Ectodermal cell (in vitro differentiated cells): ENCODE measurements at regions not wholly inside any gene's neighbourhood (a gene's known extent, or its start where the extent isn't known, plus 50 kb on each side); places are given as distances from the start of the nearest gene placed in this dataset.

Source experiments
- H3K27ac ChIP-seq: 2 replicates; pipeline ENCODE4 v1.7.0; 2013; ENCODE audit warnings: mild to moderate bottlenecking, low read depth, low read length; ENCODE audit not compliant: insufficient read depth, poor library complexity, severe bottlenecking
- H3K27me3 ChIP-seq: 2 replicates; pipeline ENCODE4 v1.7.0; 2013; ENCODE audit warnings: mild to moderate bottlenecking, low read length; ENCODE audit not compliant: insufficient read depth, control insufficient read depth, poor library complexity, severe bottlenecking
- H3K36me3 ChIP-seq: one replicate; pipeline ENCODE4 v1.7.0; 2013; ENCODE audit warnings: low read length; ENCODE audit not compliant: control insufficient read depth, insufficient read depth
- H3K4me1 ChIP-seq: one replicate; pipeline ENCODE4 v1.7.0; 2013; ENCODE audit warnings: low read length; ENCODE audit not compliant: control insufficient read depth, insufficient read depth
- H3K4me3 ChIP-seq: 2 replicates; pipeline ENCODE4 v1.7.0; 2013; ENCODE audit warnings: low read depth, low read length, control low read depth; ENCODE audit not compliant: insufficient read depth
- H3K9me3 ChIP-seq: 2 replicates; pipeline ENCODE4 v1.7.0; 2013; ENCODE audit warnings: mild to moderate bottlenecking, low read length, moderate library complexity; ENCODE audit not compliant: control insufficient read depth
- WGBS, 2 experiments: methylation state at CpG; one replicate each; pipeline ENCODE4 v1.1.7; 2013; ENCODE audit warnings: missing lambda C conversion rate in 2 of 2; 5-methylcytosine and 5-hydroxymethylcytosine counted together

GRCh38 chr1:217078959-217079358 is 355.7 kb upstream of the ESRRG start:
- peaks cover 11% of the 10 kb centered on the region for H3K4me1 ChIP-seq
- no peaks in the 10 kb centered on the region for H3K27me3 ChIP-seq
- no peak overlapping the region for H3K4me3 ChIP-seq
- no peaks in the 10 kb centered on the region for H3K36me3 ChIP-seq
- WGBS, 2 experiments, result 71% methylated on average over 1 of the region's 1 CpG; no CpG with 5 or more reads in 1 of the 2 experiments
- H3K9me3 ChIP-seq, result no peaks in the 10 kb centered on the region
- no peak overlapping the region for H3K27ac ChIP-seq

DNA sequence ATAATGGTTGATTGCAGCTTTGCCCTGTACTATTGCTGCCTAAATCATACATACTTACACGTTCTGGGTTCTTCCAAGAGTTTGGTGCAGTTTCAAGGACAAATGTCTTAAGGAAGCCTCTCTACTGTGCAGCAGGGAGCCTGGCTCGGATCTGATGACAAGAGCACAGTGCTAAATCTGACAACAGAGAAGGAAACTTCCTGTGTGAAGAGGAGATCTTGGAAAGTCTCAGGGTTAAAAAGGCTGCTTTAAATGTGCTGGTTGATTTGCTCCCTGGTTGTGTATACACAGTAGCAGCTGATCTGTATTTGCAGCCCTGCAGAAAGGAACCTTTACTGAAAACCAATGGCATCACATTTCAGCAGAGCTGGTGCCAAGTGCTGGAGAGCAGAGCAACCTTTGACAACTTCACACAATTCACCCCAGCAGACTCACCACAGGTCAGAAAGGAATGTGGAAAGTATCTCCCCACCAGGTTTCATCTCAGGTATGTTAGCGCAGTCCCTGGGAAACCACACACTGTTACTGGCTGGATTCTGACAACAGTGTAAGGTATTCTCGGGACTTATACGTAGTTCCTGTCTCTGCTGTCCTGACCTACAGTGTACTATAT is 355.0 kb upstream of the ESRRG start:
- WGBS, 2 experiments, result 79 to 81% methylated on average over 5 of the region's 5 CpGs
- Histone ChIP-seq H3K4me1 (peaks cover 11% of the 10 kb centered on the region), H3K27ac (no peak overlapping the region), H3K4me3 (no peak overlapping the region), H3K9me3 (no peaks in the 10 kb centered on the region), H3K27me3 (no peaks in the 10 kb centered on the region), H3K36me3 (no peaks in the 10 kb centered on the region)

DNA sequence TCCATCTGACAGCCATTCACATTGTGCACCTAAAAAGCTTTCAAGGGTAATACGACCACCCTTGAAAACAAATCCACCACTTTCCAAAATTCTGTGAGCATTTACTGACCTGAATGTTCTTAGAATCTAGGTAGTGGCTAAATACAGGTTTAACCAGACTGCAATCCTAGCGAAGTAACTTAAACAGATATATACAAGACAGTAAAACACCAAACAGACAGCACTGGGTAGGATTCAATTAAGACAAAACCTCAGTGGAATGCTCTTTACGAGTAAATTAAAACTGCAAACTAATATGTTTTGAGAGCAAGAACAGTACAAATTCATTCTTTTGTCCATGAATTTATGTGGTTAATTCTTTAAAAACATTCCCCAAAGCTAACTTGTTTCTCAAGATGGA is 354.2 kb upstream of the ESRRG start:
- peaks cover 11% of the 10 kb centered on the region for H3K4me1 ChIP-seq

GRCh38 chr1:217076902-217077301 is 353.7 kb upstream of the ESRRG start:
- Histone ChIP-seq H3K27ac (no peak overlapping the region), H3K36me3 (no peaks in the 10 kb centered on the region), H3K27me3 (no peaks in the 10 kb centered on the region), H3K4me3 (no peak overlapping the region), H3K4me1 (peaks cover 11% of the 10 kb centered on the region), H3K9me3 (no peaks in the 10 kb centered on the region)
- 74 to 78% methylated on average over 2 of the region's 2 CpGs for WGBS, 2 experiments

More for the DNA sequence above, 354.2 kb upstream of the ESRRG start:
- Histone ChIP-seq H3K9me3 (no peaks in the 10 kb centered on the region), H3K4me3 (no peak overlapping the region), H3K36me3 (no peaks in the 10 kb centered on the region), H3K27me3 (no peaks in the 10 kb centered on the region), H3K27ac (no peak overlapping the region)
- 85 to 91% methylated on average over 2 to 3 of the region's 3 CpGs for WGBS, 2 experiments

GRCh38 chr1:217072926-217073325 is 349.7 kb upstream of the ESRRG start:
- peaks cover 3% of the 10 kb centered on the region for H3K4me1 ChIP-seq
- no peak overlapping the region for H3K4me3 ChIP-seq
- H3K27ac ChIP-seq, result no peak overlapping the region
- no peaks in the 10 kb centered on the region for H3K27me3 ChIP-seq
- WGBS, 2 experiments, result 81 to 92% methylated on average over 1 of the region's 1 CpG
- no peaks in the 10 kb centered on the region for H3K36me3 ChIP-seq
- no peaks in the 10 kb centered on the region for H3K9me3 ChIP-seq

DNA sequence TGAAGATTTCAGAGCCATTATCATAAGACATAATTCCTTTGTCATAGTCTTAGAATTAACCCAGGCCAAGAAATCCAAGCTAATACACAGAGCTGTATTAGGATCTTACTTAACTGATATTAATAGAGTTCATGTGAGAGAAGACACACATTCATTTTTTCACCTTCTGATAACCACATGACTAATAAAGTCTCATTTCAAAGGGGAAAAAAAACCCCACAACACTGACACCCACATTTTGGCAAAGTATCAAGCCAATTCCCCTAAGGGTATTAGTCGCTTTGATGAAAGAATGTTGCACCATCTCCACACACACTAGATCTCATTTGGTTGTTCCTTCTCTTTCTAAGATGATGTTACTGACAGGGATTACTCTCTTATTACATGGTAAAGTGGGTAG is 344.4 kb upstream of the ESRRG start:
- Histone ChIP-seq H3K27me3 (no peaks in the 10 kb centered on the region), H3K9me3 (no peaks in the 10 kb centered on the region), H3K36me3 (no peaks in the 10 kb centered on the region), H3K27ac (no peak overlapping the region), H3K4me1 (no peaks in the 10 kb centered on the region), H3K4me3 (no peak overlapping the region)
- 100% methylated on average over 1 of the region's 1 CpG for WGBS, 2 experiments

GRCh38 chr1:217066794-217067193 is 343.6 kb upstream of the ESRRG start:
- Histone ChIP-seq H3K4me3 (no peak overlapping the region), H3K4me1 (no peaks in the 10 kb centered on the region), H3K27me3 (no peaks in the 10 kb centered on the region), H3K36me3 (no peaks in the 10 kb centered on the region), H3K9me3 (no peaks in the 10 kb centered on the region), H3K27ac (no peak overlapping the region)
- WGBS, 2 experiments, result 97 to 100% methylated on average over 3 of the region's 3 CpGs

GRCh38 chr1:217063172-217063908 is 340.1 kb upstream of the ESRRG start:
- no peaks in the 10 kb centered on the region for H3K27me3 ChIP-seq
- 76 to 79% methylated on average over 4 to 6 of the region's 6 CpGs for WGBS, 2 experiments
- H3K36me3 ChIP-seq, result no peaks in the 10 kb centered on the region
- H3K27ac ChIP-seq, result no peak overlapping the region
- H3K4me1 ChIP-seq, result no peaks in the 10 kb centered on the region
- H3K9me3 ChIP-seq, result no peaks in the 10 kb centered on the region
- H3K4me3 ChIP-seq, result no peak overlapping the region

DNA sequence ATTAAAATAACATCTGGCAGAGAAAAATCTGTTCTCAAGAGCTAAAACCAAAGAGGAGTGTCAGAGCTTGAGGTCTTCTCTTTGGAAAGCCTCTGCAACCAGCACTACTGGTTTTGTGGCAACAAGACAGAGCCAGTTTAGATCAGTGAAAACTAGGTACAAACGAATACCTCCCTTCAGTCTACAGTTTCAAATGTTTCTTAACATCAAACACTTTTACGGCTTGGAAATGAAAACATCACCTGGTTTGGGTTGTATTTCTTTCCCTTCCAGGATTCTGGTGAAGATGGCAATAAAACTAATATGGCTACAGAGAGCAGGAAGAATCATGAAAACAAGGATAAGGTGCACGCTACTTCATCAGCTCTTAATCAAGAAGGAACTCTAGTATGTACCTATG is 339.4 kb upstream of the ESRRG start:
- no peak overlapping the region for H3K27ac ChIP-seq
- no peak overlapping the region for H3K4me3 ChIP-seq
- H3K4me1 ChIP-seq, result no peaks in the 10 kb centered on the region
- H3K27me3 ChIP-seq, result no peaks in the 10 kb centered on the region
- 91 to 97% methylated on average over 3 of the region's 3 CpGs for WGBS, 2 experiments
- H3K36me3 ChIP-seq, result no peaks in the 10 kb centered on the region
- no peaks in the 10 kb centered on the region for H3K9me3 ChIP-seq

- Histone ChIP-seq H3K4me1 (no peaks in the 10 kb centered on the region), H3K27ac (no peak overlapping the region), H3K9me3 (no peaks in the 10 kb centered on the region), H3K4me3 (no peak overlapping the region), H3K27me3 (no peaks in the 10 kb centered on the region), H3K36me3 (no peaks in the 10 kb centered on the region)
- WGBS, 2 experiments, result 58 to 68% methylated on average over 1 of the region's 1 CpG
Observed at GRCh38 chr1:217059401-217059800, 336.2 kb upstream of the ESRRG start.
